HepG2 (cell line): ENCODE measurements at regions not wholly inside any gene's neighbourhood (a gene's known extent, or its start where the extent isn't known, plus 50 kb on each side); places are given as distances from the start of the nearest gene placed in this dataset.

Experiments
- ATAC-seq: fragments of 200-7000 bp; cut with Tn5 transposase; 3 replicates; pipeline ENCODE4 v1.9.1; 2020; ENCODE audit warnings: mild to moderate bottlenecking, moderate library complexity
- BruUV-seq: library from RNA; stranded (reverse); fragments of 400-500 nt; replicated peaks from 2 replicates; lab custom pipeline; 2021; lab: Mats Ljungman, UMichigan
- CTCF ChIA-PET: fragments of 300-600 bp; formaldehyde crosslinking; extraction: SDS; loops from one replicate; lab custom pipeline; 2021; ENCODE audit warnings: low total read pairs, inconsistent platforms, low intra/inter-chr PET ratio; lab: Yijun Ruan, JAX
- POLR2A ChIA-PET: fragments of 350-600 bp; sonication (Branson Sonifier 250); formaldehyde crosslinking; loops from one replicate; lab custom pipeline; 2020; ENCODE audit warnings: antibody characterized with exemption, inconsistent platforms; lab: Yijun Ruan, JAX
- DNase-seq: peaks from one replicate; pipeline ENCODE4 v3.0.0-alpha.2; 2015; ENCODE audit warnings: low spot score
- FAIRE-seq: peaks from 3 replicates; lab custom pipeline; 2011; peaks lifted over from hg19 to GRCh38; lab: Jason Lieb, UNC
- H2AFZ ChIP-seq: one replicate; pipeline ENCODE4 v1.6.1; 2011; ENCODE audit warnings: low read length, inconsistent platforms
- H3K27ac ChIP-seq: fragments of 300-600 bp; 3 replicates; pipeline ENCODE4 v1.8.0; 2011; ENCODE audit warnings: mixed run types, mild to moderate bottlenecking, mixed read lengths, low read length, inconsistent platforms; ENCODE audit not compliant: insufficient read depth; ENCODE audit errors: extremely low read length
- H3K27me3 ChIP-seq, 2 experiments: fragments of 200-600 bp in 1 of 2; 2 replicates in 1 of 2; 3 replicates in 1 of 2; pipeline versions ENCODE4 v1.6.0 to v1.8.0; 2011; ENCODE audit warnings: low read length in 2 of 2, mild to moderate bottlenecking in 2 of 2, moderate library complexity in 2 of 2, inconsistent platforms in 1 of 2; ENCODE audit not compliant: insufficient read depth in 2 of 2, control insufficient read depth in 1 of 2
- H3K36me3 ChIP-seq, 2 experiments: fragments of 200-600 bp in 1 of 2; replicated peaks in 1 of 2; 2 replicates in 1 of 2; 3 replicates in 1 of 2; pipeline versions ENCODE4 v1.5.1 to v1.8.0; 2011; ENCODE audit warnings: low read length in 2 of 2, inconsistent platforms in 1 of 2; ENCODE audit not compliant: insufficient read depth in 2 of 2, control insufficient read depth in 1 of 2
- H3K4me1 ChIP-seq: 2 replicates; pipeline ENCODE4 v1.5.1; 2012; ENCODE audit warnings: low read length, inconsistent platforms; ENCODE audit not compliant: insufficient read depth
- H3K4me2 ChIP-seq: 2 replicates; pipeline ENCODE4 v1.6.0; 2011; ENCODE audit warnings: low read depth, low read length, inconsistent platforms
- H3K4me3 ChIP-seq, 3 experiments: fragments of 200-600 bp in 1 of 3; sonication (generic), shearing (Covaris generic) in 1 of 3; replicated peaks in 1 of 3; 2 replicates each; pipeline ENCODE4 v1.5.1; 2011 to 2016; ENCODE audit warnings: low read length in 3 of 3, inconsistent platforms in 2 of 3, low read depth in 2 of 3, mild to moderate bottlenecking in 2 of 3, control low read depth in 1 of 3, mixed read lengths in 1 of 3; ENCODE audit not compliant: insufficient read depth in 1 of 3
- H3K79me2 ChIP-seq: one replicate; pipeline ENCODE4 v1.6.1; 2011; ENCODE audit warnings: low read length, inconsistent platforms; ENCODE audit not compliant: insufficient read depth
- H3K9ac ChIP-seq: 2 replicates; pipeline ENCODE4 v1.6.0; 2011; ENCODE audit warnings: mild to moderate bottlenecking, low read depth, low read length, inconsistent platforms; ENCODE audit not compliant: insufficient read depth
- H3K9me3 ChIP-seq: 2 replicates; pipeline ENCODE4 v1.5.1; 2012; ENCODE audit warnings: mild to moderate bottlenecking, low read length
- H4K20me1 ChIP-seq: 2 replicates; pipeline ENCODE4 v1.6.0; 2011; ENCODE audit warnings: inconsistent platforms, mild to moderate bottlenecking, low read length, moderate library complexity; ENCODE audit not compliant: insufficient read depth
- BCL6 ChIP-seq: IDR thresholded peaks from 2 replicates; pipeline ENCODE4 v1.6.1; 2016; ENCODE audit warnings: missing genetic modification reagents, missing compliant biosample characterization
- EED ChIP-seq: sonication (generic); formaldehyde crosslinking; IDR thresholded peaks from 2 replicates; pipeline ENCODE4 v1.5.0; 2020; ENCODE audit warnings: mild to moderate bottlenecking, missing genetic modification reagents
- HNRNPLL ChIP-seq: fragments of 200-400 bp; formaldehyde crosslinking; IDR thresholded peaks from 2 replicates; pipeline ENCODE4 v1.6.1; 2017; ENCODE audit warnings: mild to moderate bottlenecking, low read depth, low read length; ENCODE audit not compliant: poor library complexity, severe bottlenecking
- KLF6 ChIP-seq: IDR thresholded peaks from 2 replicates; pipeline ENCODE4 v1.8.0; 2016; ENCODE audit warnings: missing biosample characterization, missing genetic modification reagents
- MXD1 ChIP-seq: sonication (generic); formaldehyde crosslinking; IDR thresholded peaks from 2 replicates; pipeline ENCODE4 v1.4.0; 2020; ENCODE audit warnings: mild to moderate bottlenecking, missing genetic modification reagents
- NFKB2 ChIP-seq: sonication (generic); formaldehyde crosslinking; IDR thresholded peaks from 2 replicates; pipeline ENCODE4 v1.4.0; 2020; ENCODE audit warnings: missing genetic modification reagents, borderline replicate concordance
- PAWR ChIP-seq: sonication (generic); formaldehyde crosslinking; IDR thresholded peaks from 2 replicates; pipeline ENCODE4 v1.4.0; 2020; ENCODE audit warnings: missing genetic modification reagents, mild to moderate bottlenecking, borderline replicate concordance
- TCF7 ChIP-seq: sonication (generic); IDR thresholded peaks from 2 replicates; pipeline ENCODE4 v1.6.1; 2016; ENCODE audit warnings: antibody characterized with exemption, low read depth
- TGIF2 ChIP-seq: IDR thresholded peaks from 2 replicates; pipeline ENCODE4 v1.6.1; 2016; ENCODE audit warnings: control low read depth, missing compliant biosample characterization
- ZBTB43 ChIP-seq: sonication (generic); formaldehyde crosslinking; conservative IDR thresholded peaks from 2 replicates; pipeline ENCODE4 v1.4.0; 2020; ENCODE audit warnings: missing genetic modification reagents
- ZNF563 ChIP-seq: sonication (generic); formaldehyde crosslinking; IDR thresholded peaks from 2 replicates; pipeline ENCODE4 v1.8.0; 2022; ENCODE audit warnings: mild to moderate bottlenecking, moderate library complexity, missing genetic modification reagents
- WGBS: methylation state at CpG from one replicate; pipeline ENCODE4 v1.1.6; 2017; ENCODE audit warnings: low lambda C conversion rate; 5-methylcytosine and 5-hydroxymethylcytosine counted together
- in situ Hi-C: cut with HindIII; loops from 2 replicates; pipeline ENCODE4 v1.10.0; 2017; ENCODE audit warnings: low pct_unique_long_range_greater_than_20kb; ENCODE audit not compliant: extremely low pct_ligation_motif_present
- intact Hi-C: fragments of 100-400 bp; cut with micrococcal nuclease; formaldehyde crosslinking; loops from one replicate; pipeline ENCODE4 v1.10.0; 2022; ENCODE audit not compliant: unreplicated experiment
- TF ChIP-seq, protein P1 (sequence below): IDR thresholded peaks from 2 replicates; pipeline ENCODE4 v1.6.1; 2016

DNA sequence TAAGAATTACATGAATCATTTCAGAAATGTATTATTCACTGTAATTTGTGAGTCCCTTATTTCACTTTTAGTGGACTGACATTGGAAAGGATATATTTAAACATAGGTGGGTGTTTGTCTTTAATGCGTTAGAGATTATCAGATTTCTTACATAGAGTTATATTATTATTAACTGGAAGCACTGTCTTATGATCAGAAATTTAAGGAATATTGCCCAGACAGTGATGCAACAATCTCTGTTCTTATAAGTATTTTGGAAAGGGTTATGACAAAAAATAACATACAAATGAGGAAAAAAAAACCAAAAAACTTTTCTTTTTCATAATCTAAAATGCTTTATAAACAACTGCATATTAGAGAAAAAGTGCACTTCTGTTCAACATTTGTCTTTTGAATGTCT lies 836.6 kb downstream of the SLC6A15 start:
- ATAC-seq (no peak), DNase-seq (no peak), FAIRE-seq (no peak)
- TF ChIP-seq ZBTB43 = no peak
- TF ChIP-seq PAWR = no peak
- no peak for TF ChIP-seq NFKB2 (CRISPR knock-in tag)
- no peak for TF ChIP-seq TGIF2 (CRISPR knock-in tag)
- TF ChIP-seq HNRNPLL = no peak
- TF ChIP-seq TCF7 = no peak
- WGBS = 59% methylated on average over 1 of the region's 1 CpG
- Histone ChIP-seq H3K9ac (no peak overlapping the region), H3K9me3 (no peaks in the 10 kb centered on the region), H3K4me1 (no peaks in the 10 kb centered on the region), H3K27ac (no peak overlapping the region), H3K79me2 (no peaks in the 10 kb centered on the region), H2AFZ (no peak overlapping the region), H3K27me3 (no peaks in the 10 kb centered on the region), H3K36me3 (no peaks in the 10 kb centered on the region), H3K4me3 (no peak overlapping the region), H3K4me2 (no peak overlapping the region), H4K20me1 (no peaks in the 10 kb centered on the region)
- in situ Hi-C loops = no loop called here
- intact Hi-C loops = no loop called here
- ChIA-PET POLR2A (no interaction called here), CTCF (no interaction called here)
- BruUV-seq = no TSS peak

DNA sequence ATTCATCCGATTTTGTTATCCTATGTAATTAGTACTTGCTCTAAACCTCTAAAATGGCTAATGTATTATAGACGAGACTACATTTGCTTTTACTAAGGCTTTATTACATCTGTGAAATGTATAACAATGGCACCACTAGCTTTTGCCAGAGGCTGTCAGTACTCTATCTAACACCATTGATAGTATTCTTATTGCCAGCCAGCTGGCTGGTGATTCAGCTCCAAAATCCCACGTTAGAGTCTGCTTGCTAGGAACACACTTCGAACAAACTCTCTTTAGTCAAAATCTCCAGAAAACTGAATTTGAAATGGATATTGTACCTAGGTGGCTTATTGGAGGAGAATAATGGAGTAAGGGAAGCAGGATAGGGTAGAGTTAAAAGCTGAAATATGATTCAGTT lies 839.2 kb downstream of the SLC6A15 start:
- CTCF ChIA-PET = no interaction called here
- no peak overlapping the region for H2AFZ ChIP-seq
- in situ Hi-C loops = no loop called here
- no peaks in the 10 kb centered on the region for H4K20me1 ChIP-seq
- no peak overlapping the region for H3K9ac ChIP-seq
- ATAC-seq = no peak
- no peak overlapping the region for H3K4me3 ChIP-seq
- H3K9me3 ChIP-seq = no peaks in the 10 kb centered on the region
- intact Hi-C loops = no loop called here
- no peak for TF ChIP-seq BCL6 (CRISPR knock-in tag)
- TF ChIP-seq, protein P1, sequence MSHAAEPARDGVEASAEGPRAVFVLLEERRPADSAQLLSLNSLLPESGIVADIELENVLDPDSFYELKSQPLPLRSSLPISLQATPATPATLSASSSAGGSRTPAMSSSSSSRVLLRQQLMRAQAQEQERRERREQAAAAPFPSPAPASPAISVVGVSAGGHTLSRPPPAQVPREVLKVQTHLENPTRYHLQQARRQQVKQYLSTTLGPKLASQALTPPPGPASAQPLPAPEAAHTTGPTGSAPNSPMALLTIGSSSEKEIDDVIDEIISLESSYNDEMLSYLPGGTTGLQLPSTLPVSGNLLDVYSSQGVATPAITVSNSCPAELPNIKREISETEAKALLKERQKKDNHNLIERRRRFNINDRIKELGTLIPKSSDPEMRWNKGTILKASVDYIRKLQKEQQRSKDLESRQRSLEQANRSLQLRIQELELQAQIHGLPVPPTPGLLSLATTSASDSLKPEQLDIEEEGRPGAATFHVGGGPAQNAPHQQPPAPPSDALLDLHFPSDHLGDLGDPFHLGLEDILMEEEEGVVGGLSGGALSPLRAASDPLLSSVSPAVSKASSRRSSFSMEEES (CRISPR knock-in tag) = no peak
- no peak for TF ChIP-seq KLF6 (CRISPR knock-in tag)
- no peak for TF ChIP-seq ZNF563 (CRISPR knock-in tag)
- TF ChIP-seq EED (CRISPR knock-in tag) = no peak
- no peak for TF ChIP-seq MXD1
- H3K27ac ChIP-seq = no peak overlapping the region
- no peaks in the 10 kb centered on the region for H3K4me1 ChIP-seq
- POLR2A ChIA-PET = no interaction called here
- no TSS peak for BruUV-seq
- DNase-seq = no peak
- H3K27me3 ChIP-seq = no peaks in the 10 kb centered on the region
- H3K36me3 ChIP-seq = no peaks in the 10 kb centered on the region
- WGBS = under 1% methylated on average over 4 of the region's 4 CpGs
- H3K4me2 ChIP-seq = no peak overlapping the region
- H3K79me2 ChIP-seq = no peaks in the 10 kb centered on the region
- no peak for FAIRE-seq
